ENCODE measurements at regions not wholly inside any gene's neighbourhood (a gene's known extent, or its start where the extent isn't known, plus 50 kb on each side); places are given as distances from the start of the nearest gene placed in this dataset.

DNA sequence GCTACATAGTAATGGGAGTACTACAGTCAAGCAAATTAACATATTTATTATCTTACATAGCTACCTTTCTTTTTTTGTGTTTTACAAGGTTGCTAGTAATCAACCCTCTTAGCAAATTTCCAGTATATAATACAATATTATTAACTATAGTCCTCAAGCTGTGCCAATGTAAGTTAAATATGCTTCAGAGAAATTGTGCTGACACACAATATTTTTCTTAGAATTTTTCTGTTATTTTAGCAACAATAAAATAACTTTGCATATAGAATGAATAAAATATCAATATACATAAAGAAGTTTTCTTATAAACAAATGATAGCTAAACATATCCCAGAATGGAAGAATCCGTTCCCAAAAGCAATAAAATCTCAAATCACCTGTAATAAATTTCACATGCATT, 1605.1 kb downstream of the REEP3 start:
- no peak overlapping the region for H3K4me3 ChIP-seq (ENCODE audit: low read length)
- H2AFZ ChIP-seq (ENCODE audit: low read depth, low read length): no peak overlapping the region
- no peaks in the 10 kb centered on the region for H3K79me2 ChIP-seq (ENCODE audit: low read length)
- H3K4me2 ChIP-seq (ENCODE audit: low read length): no peak overlapping the region
- no peaks in the 10 kb centered on the region for H3K4me1 ChIP-seq (ENCODE audit: low read length)
- H3K27me3 ChIP-seq (ENCODE audit: low read depth, low read length): no peaks in the 10 kb centered on the region
- no peaks in the 10 kb centered on the region for H3K36me3 ChIP-seq (replicated peaks; ENCODE audit: low read depth, low read length)
- H4K20me1 ChIP-seq (ENCODE audit: insufficient read depth, low read length): no peaks in the 10 kb centered on the region
- TF ChIP-seq, protein P1, sequence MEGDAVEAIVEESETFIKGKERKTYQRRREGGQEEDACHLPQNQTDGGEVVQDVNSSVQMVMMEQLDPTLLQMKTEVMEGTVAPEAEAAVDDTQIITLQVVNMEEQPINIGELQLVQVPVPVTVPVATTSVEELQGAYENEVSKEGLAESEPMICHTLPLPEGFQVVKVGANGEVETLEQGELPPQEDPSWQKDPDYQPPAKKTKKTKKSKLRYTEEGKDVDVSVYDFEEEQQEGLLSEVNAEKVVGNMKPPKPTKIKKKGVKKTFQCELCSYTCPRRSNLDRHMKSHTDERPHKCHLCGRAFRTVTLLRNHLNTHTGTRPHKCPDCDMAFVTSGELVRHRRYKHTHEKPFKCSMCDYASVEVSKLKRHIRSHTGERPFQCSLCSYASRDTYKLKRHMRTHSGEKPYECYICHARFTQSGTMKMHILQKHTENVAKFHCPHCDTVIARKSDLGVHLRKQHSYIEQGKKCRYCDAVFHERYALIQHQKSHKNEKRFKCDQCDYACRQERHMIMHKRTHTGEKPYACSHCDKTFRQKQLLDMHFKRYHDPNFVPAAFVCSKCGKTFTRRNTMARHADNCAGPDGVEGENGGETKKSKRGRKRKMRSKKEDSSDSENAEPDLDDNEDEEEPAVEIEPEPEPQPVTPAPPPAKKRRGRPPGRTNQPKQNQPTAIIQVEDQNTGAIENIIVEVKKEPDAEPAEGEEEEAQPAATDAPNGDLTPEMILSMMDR (IDR thresholded peaks at IDR 0.05; ENCODE audit: low read depth, low read length): no peak
- TF ChIP-seq EZH2phosphoT487 (IDR thresholded peaks at IDR 0.05; ENCODE audit: low read depth): no peak
- no peaks in the 10 kb centered on the region for H3K9me3 ChIP-seq (ENCODE audit: insufficient read depth, low read length)
- no peak overlapping the region for H3K27ac ChIP-seq (ENCODE audit: low read length)
- no peak overlapping the region for H3K9ac ChIP-seq (ENCODE audit: low read length)

DNA sequence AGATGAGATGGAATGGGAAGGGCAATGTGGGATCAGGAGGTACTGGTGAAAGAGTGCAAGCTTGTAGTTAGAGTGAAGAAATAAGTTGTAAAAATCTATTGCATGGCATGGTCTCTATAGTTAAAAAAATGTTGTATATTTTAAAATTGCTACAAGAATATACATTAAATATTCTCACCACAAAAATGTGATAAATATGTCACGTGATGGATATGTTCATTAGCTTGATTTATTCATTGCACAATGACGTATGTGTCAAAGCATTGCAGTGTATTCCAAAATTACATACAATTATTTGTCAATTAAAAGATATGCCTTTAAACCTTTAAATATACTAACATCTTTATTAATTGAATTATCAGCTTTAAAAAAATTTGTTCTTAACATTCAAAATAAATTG, 1607.1 kb downstream of the REEP3 start:
- no peaks in the 10 kb centered on the region for H3K79me2 ChIP-seq (ENCODE audit: low read length)
- no peaks in the 10 kb centered on the region for H3K27me3 ChIP-seq (ENCODE audit: low read depth, low read length)
- no peaks in the 10 kb centered on the region for H4K20me1 ChIP-seq (ENCODE audit: insufficient read depth, low read length)
- no peak overlapping the region for H3K27ac ChIP-seq (ENCODE audit: low read length)
- H2AFZ ChIP-seq (ENCODE audit: low read depth, low read length): no peak overlapping the region
- H3K4me2 ChIP-seq (ENCODE audit: low read length): no peak overlapping the region
- no peaks in the 10 kb centered on the region for H3K36me3 ChIP-seq (replicated peaks; ENCODE audit: low read depth, low read length)
- TF ChIP-seq, protein P1 (IDR thresholded peaks at IDR 0.05; ENCODE audit: low read depth, low read length): no peak
- no peak for TF ChIP-seq EZH2phosphoT487 (IDR thresholded peaks at IDR 0.05; ENCODE audit: low read depth)
- no peak overlapping the region for H3K4me3 ChIP-seq (ENCODE audit: low read length)
- no peaks in the 10 kb centered on the region for H3K4me1 ChIP-seq (ENCODE audit: low read length)
- no peaks in the 10 kb centered on the region for H3K9me3 ChIP-seq (ENCODE audit: insufficient read depth, low read length)
- no peak overlapping the region for H3K9ac ChIP-seq (ENCODE audit: low read length)

DNA sequence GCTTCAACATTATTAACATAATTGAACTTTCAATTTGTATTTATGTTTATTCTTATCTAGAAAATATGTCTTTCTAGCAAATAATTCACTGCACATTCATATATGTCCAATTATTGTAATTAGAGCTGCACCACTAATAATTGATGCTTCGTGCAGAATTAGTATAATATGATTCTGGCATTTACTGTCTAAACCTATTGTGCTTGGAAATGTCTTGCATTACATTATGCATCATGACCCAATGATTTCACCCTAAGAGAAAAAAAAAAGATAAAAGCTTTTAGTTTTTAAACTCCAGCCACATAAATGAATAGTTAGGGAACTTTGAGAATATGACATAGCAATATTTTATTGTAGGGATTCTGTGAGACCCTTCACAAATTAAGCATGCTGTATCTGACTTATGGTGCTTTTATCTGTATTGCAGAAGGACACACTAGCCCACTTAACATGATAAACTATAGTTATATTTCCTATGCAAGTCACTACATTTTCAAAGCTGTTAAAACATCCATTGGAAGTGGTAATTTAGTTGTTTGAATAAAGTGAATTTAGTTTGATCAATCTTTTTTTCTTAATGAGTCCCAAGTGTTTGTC, 1609.1 kb downstream of the REEP3 start:
- no peak overlapping the region for H3K27ac ChIP-seq (ENCODE audit: low read length)
- no peak overlapping the region for H3K4me2 ChIP-seq (ENCODE audit: low read length)
- H4K20me1 ChIP-seq (ENCODE audit: insufficient read depth, low read length): no peaks in the 10 kb centered on the region
- no peaks in the 10 kb centered on the region for H3K27me3 ChIP-seq (ENCODE audit: low read depth, low read length)
- H3K4me1 ChIP-seq (ENCODE audit: low read length): no peaks in the 10 kb centered on the region
- no peak overlapping the region for H2AFZ ChIP-seq (ENCODE audit: low read depth, low read length)
- no peak overlapping the region for H3K4me3 ChIP-seq (ENCODE audit: low read length)
- H3K79me2 ChIP-seq (ENCODE audit: low read length): no peaks in the 10 kb centered on the region
- no peaks in the 10 kb centered on the region for H3K9me3 ChIP-seq (ENCODE audit: insufficient read depth, low read length)
- TF ChIP-seq, protein P1 (IDR thresholded peaks at IDR 0.05; ENCODE audit: low read depth, low read length): no peak
- no peak for TF ChIP-seq EZH2phosphoT487 (IDR thresholded peaks at IDR 0.05; ENCODE audit: low read depth)
- no peak overlapping the region for H3K9ac ChIP-seq (ENCODE audit: low read length)
- no peaks in the 10 kb centered on the region for H3K36me3 ChIP-seq (replicated peaks; ENCODE audit: low read depth, low read length)

DNA sequence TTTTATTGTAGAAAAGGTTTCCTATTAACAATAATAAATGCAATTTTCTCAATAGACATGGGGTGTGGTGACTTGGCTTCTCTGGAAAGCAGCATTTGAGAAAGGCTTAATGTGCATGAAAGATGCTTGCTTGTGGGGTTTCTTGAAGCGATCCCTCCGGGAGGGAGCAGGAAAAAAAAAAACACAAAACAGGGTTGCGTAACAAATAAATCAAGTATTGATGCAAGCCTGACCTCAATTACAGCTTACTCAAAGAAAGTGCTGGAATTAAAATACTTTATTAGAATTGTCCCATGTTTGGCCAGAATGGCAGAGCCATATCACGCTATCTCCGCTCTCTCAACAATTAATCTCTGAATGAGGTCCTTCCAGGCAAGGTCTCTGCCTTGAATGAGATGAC, 1612.5 kb downstream of the REEP3 start:
- no peak overlapping the region for H3K27ac ChIP-seq (ENCODE audit: low read length)
- no peak overlapping the region for H3K4me2 ChIP-seq (ENCODE audit: low read length)
- no peak overlapping the region for H3K4me3 ChIP-seq (ENCODE audit: low read length)
- H4K20me1 ChIP-seq (ENCODE audit: insufficient read depth, low read length): no peaks in the 10 kb centered on the region
- no peaks in the 10 kb centered on the region for H3K79me2 ChIP-seq (ENCODE audit: low read length)
- TF ChIP-seq, protein P1 (IDR thresholded peaks at IDR 0.05; ENCODE audit: low read depth, low read length): no peak
- no peaks in the 10 kb centered on the region for H3K4me1 ChIP-seq (ENCODE audit: low read length)
- H3K36me3 ChIP-seq (replicated peaks; ENCODE audit: low read depth, low read length): no peaks in the 10 kb centered on the region
- no peaks in the 10 kb centered on the region for H3K9me3 ChIP-seq (ENCODE audit: insufficient read depth, low read length)
- no peak overlapping the region for H2AFZ ChIP-seq (ENCODE audit: low read depth, low read length)
- H3K27me3 ChIP-seq (ENCODE audit: low read depth, low read length): no peaks in the 10 kb centered on the region
- H3K9ac ChIP-seq (ENCODE audit: low read length): no peak overlapping the region
